Parathyroid adenoma (tissue), 2 donors: ENCODE measurements at regions not wholly inside any gene's neighbourhood (a gene's known extent, or its start where the extent isn't known, plus 50 kb on each side); places are given as distances from the start of the nearest gene placed in this dataset.

ENCODE experiments used
- H2AFZ ChIP-seq: fragments of 300-600 bp; sonication (generic); one replicate; pipeline ENCODE4 v1.7.0; 2017; ENCODE audit warnings: antibody characterized with exemption, mild to moderate bottlenecking
- H3K27ac ChIP-seq: fragments of 300-600 bp; sonication (generic); one replicate; pipeline ENCODE4 v1.7.0; 2017
- H3K27me3 ChIP-seq: fragments of 300-600 bp; sonication (generic); one replicate; pipeline ENCODE4 v1.7.0; 2017; ENCODE audit warnings: low read length; ENCODE audit not compliant: control insufficient read depth, insufficient read depth
- H3K36me3 ChIP-seq: fragments of 300-600 bp; sonication (generic); one replicate; pipeline ENCODE4 v1.7.0; 2017; ENCODE audit warnings: low read length; ENCODE audit not compliant: control insufficient read depth, insufficient read depth
- H3K4me1 ChIP-seq: fragments of 300-600 bp; sonication (generic); one replicate; pipeline ENCODE4 v1.7.0; 2017; ENCODE audit warnings: control low read depth
- H3K4me2 ChIP-seq: fragments of 300-600 bp; sonication (generic); one replicate; pipeline ENCODE4 v1.7.0; 2017; ENCODE audit warnings: low read length
- H3K4me3 ChIP-seq: fragments of 300-600 bp; sonication (generic); one replicate; pipeline ENCODE4 v1.7.0; 2017; ENCODE audit warnings: low read depth, low read length
- H3K79me2 ChIP-seq: fragments of 300-600 bp; sonication (generic); one replicate; pipeline ENCODE4 v1.7.0; 2017; ENCODE audit warnings: control low read depth
- H3K9ac ChIP-seq: fragments of 300-600 bp; sonication (generic); one replicate; pipeline ENCODE4 v1.7.0; 2017; ENCODE audit warnings: mild to moderate bottlenecking
- H3K9me3 ChIP-seq: fragments of 300-600 bp; sonication (generic); one replicate; pipeline ENCODE4 v1.7.0; 2017; ENCODE audit warnings: low read length; ENCODE audit not compliant: control insufficient read depth
- CTCF ChIP-seq: fragments of 300-600 bp; sonication (generic); IDR thresholded peaks from one replicate; pipeline ENCODE4 v1.7.0; 2017; ENCODE audit warnings: antibody characterized with exemption, mild to moderate bottlenecking
- donor health status: primary hyperparathyroidism.

- no peak overlapping the region for H3K4me2 ChIP-seq
- no peaks in the 10 kb centered on the region for H3K79me2 ChIP-seq
- no peaks in the 10 kb centered on the region for H3K27me3 ChIP-seq
- no peak overlapping the region for H3K4me3 ChIP-seq
- no peak overlapping the region for H3K9ac ChIP-seq
- H2AFZ ChIP-seq, result no peak overlapping the region
- H3K9me3 ChIP-seq, result no peaks in the 10 kb centered on the region
- no peak overlapping the region for H3K27ac ChIP-seq
- no peak for TF ChIP-seq CTCF
- no peaks in the 10 kb centered on the region for H3K4me1 ChIP-seq
- no peaks in the 10 kb centered on the region for H3K36me3 ChIP-seq
These were observed 624.3 kb upstream of the TENM3 start for GRCh38 chr4:181618896-181619295.

- Histone ChIP-seq H3K4me1 (no peaks in the 10 kb centered on the region), H3K4me2 (no peak overlapping the region), H3K79me2 (no peaks in the 10 kb centered on the region), H3K4me3 (no peak overlapping the region), H3K9ac (no peak overlapping the region), H3K27ac (no peak overlapping the region), H2AFZ (no peak overlapping the region), H3K27me3 (no peaks in the 10 kb centered on the region), H3K9me3 (no peaks in the 10 kb centered on the region), H3K36me3 (no peaks in the 10 kb centered on the region)
- no peak for TF ChIP-seq CTCF
These were observed 623.6 kb upstream of the TENM3 start for GRCh38 chr4:181619651-181620050.

DNA sequence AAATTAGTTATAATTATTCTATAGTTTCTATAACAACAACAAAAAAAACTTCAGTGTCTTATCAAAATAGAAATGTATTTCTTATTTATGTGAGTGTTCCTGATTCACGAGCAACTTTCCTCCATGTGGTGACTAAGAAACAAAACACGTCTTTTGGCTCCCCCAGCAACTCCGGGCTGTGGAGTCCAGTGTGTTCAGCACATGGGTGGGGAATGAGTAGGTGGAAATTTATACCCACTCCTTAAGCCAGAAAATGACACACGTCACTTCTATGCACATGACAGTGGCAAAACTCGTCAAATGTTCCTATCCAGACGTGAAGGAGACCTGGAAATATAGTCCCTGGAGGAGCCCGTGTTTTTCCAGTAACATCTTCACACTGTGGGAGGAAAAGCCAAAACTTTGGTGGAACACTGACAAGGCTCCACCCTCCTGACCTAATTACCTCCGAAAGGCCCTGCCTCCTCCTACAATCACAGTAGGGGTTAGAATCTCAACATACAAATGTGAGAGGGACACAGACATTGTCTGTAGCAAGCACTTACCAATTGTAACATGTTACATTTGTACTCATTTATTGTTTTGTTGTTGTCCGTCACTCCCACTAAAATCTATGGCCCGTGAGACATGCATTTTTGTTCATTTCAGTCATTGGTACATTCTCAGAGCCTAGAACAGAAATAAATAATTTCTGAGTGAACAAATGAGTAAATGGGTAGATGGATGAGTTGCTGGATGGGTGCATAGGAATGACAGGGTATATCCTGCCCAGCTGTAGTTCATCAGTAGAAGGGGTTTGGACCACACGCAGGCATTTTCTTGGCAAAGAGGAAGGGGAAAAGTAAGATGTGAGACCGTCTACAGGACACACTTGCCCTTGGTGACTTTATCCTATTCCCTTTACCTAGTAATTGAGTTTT, 605.8 kb upstream of the TENM3 start:
- Histone ChIP-seq H3K9ac (no peak overlapping the region), H3K27me3 (no peaks in the 10 kb centered on the region), H3K79me2 (no peaks in the 10 kb centered on the region), H3K27ac (no peak overlapping the region), H3K36me3 (no peaks in the 10 kb centered on the region), H3K4me3 (no peak overlapping the region), H3K9me3 (no peaks in the 10 kb centered on the region), H3K4me1 (no peaks in the 10 kb centered on the region), H3K4me2 (no peak overlapping the region), H2AFZ (no peak overlapping the region)
- TF ChIP-seq CTCF, result no peak

- Histone ChIP-seq H3K27ac (no peak overlapping the region), H3K36me3 (no peaks in the 10 kb centered on the region), H3K27me3 (no peaks in the 10 kb centered on the region), H2AFZ (no peak overlapping the region), H3K4me2 (no peak overlapping the region), H3K9ac (no peak overlapping the region), H3K79me2 (no peaks in the 10 kb centered on the region), H3K4me1 (no peaks in the 10 kb centered on the region), H3K9me3 (no peaks in the 10 kb centered on the region), H3K4me3 (no peak overlapping the region)
- TF ChIP-seq CTCF, result no peak
These were observed 599.7 kb upstream of the TENM3 start for GRCh38 chr4:181643466-181643865.

DNA sequence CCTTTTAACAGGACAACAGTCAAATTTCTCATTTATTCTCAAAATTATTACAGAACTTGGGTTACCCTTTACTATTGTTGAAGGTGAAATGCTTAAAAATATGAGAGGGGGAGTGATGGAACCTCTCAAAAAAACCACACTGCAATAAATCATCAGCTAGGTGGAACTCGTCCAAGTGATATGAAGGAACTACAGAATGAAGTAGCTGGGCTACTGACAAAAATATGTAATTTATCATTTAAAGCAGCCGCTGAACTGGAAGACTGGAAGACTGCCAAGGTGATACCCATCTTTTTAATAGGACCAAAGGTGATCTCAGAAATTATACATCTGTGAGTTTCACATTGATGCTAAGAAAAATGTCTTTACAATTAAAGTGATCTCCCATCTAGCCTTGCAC, 597.7 kb upstream of the TENM3 start:
- no peaks in the 10 kb centered on the region for H3K79me2 ChIP-seq
- H3K4me3 ChIP-seq, result no peak overlapping the region
- H3K9me3 ChIP-seq, result no peaks in the 10 kb centered on the region
- no peak overlapping the region for H3K4me2 ChIP-seq
- no peak for TF ChIP-seq CTCF
- H3K36me3 ChIP-seq, result no peaks in the 10 kb centered on the region
- H2AFZ ChIP-seq, result no peak overlapping the region
- H3K9ac ChIP-seq, result no peak overlapping the region
- no peak overlapping the region for H3K27ac ChIP-seq
- no peaks in the 10 kb centered on the region for H3K4me1 ChIP-seq
- no peaks in the 10 kb centered on the region for H3K27me3 ChIP-seq
